Mucosa of rectum (tissue), 2 donors: ENCODE measurements at regions not wholly inside any gene's neighbourhood (a gene's known extent, or its start where the extent isn't known, plus 50 kb on each side); places are given as distances from the start of the nearest gene placed in this dataset.

Experiments used
- H3K27ac ChIP-seq, 2 donors: one replicate each; pipeline ENCODE4 v1.7.0; 2013; ENCODE audit warnings: inconsistent platforms in 2 of 2, low read depth in 2 of 2, low read length in 2 of 2
- H3K27me3 ChIP-seq, 2 donors: one replicate each; pipeline ENCODE4 v1.7.0; 2013; ENCODE audit warnings: low read length in 2 of 2; ENCODE audit not compliant: control insufficient read depth in 2 of 2, insufficient read depth in 2 of 2
- H3K36me3 ChIP-seq, 2 donors: one replicate each; pipeline ENCODE4 v1.7.0; 2013; ENCODE audit warnings: low read length in 2 of 2; ENCODE audit not compliant: control insufficient read depth in 2 of 2, insufficient read depth in 2 of 2
- H3K4me1 ChIP-seq, 2 donors: one replicate each; pipeline ENCODE4 v1.7.0; 2013; ENCODE audit warnings: low read length in 2 of 2, mild to moderate bottlenecking in 1 of 2; ENCODE audit not compliant: control insufficient read depth in 2 of 2, insufficient read depth in 2 of 2
- H3K4me3 ChIP-seq, 2 donors: one replicate each; pipeline ENCODE4 v1.7.0; 2013; ENCODE audit warnings: low read length in 2 of 2
- H3K9ac ChIP-seq, 2 donors: one replicate each; pipeline ENCODE4 v1.7.0; 2013; ENCODE audit warnings: low read length in 2 of 2, low read depth in 1 of 2, mild to moderate bottlenecking in 1 of 2
- H3K9me3 ChIP-seq, 2 donors: one replicate each; pipeline ENCODE4 v1.7.0; 2013; ENCODE audit warnings: low read length in 2 of 2; ENCODE audit not compliant: control insufficient read depth in 2 of 2
- donor health status: healthy.
- donor health status: Normal muscosa, but diverticular disease.

GRCh38 chr2:62576276-62576939 lies 70.4 kb upstream of the TMEM17 start:
- Histone ChIP-seq H3K4me3 (no peak overlapping the region), H3K36me3 (no peaks in the 10 kb centered on the region), H3K4me1 (peaks cover 0 to 6% of the 10 kb centered on the region in 2 donors), H3K27me3 (no peaks in the 10 kb centered on the region), H3K27ac (no peak overlapping the region), H3K9me3 (no peaks in the 10 kb centered on the region), H3K9ac (no peak overlapping the region)

GRCh38 chr2:62573936-62574335 lies 67.9 kb upstream of the TMEM17 start:
- Histone ChIP-seq H3K27ac (no peak overlapping the region), H3K9ac (no peak overlapping the region), H3K4me1 (peaks cover 10 to 22% of the 10 kb centered on the region in 2 donors), H3K9me3 (no peaks in the 10 kb centered on the region), H3K4me3 (no peak overlapping the region), H3K27me3 (peaks cover 0 to 4% of the 10 kb centered on the region in 2 donors), H3K36me3 (no peaks in the 10 kb centered on the region)

- Histone ChIP-seq H3K4me1 (peaks cover 10 to 16% of the 10 kb centered on the region in 2 donors), H3K4me3 (no peak overlapping the region), H3K36me3 (no peaks in the 10 kb centered on the region), H3K9ac (no peak overlapping the region), H3K9me3 (no peaks in the 10 kb centered on the region), H3K27me3 (peaks cover 0 to 4% of the 10 kb centered on the region in 2 donors), H3K27ac (no peak overlapping the region)
Measured at GRCh38 chr2:62573137-62573731, 67.2 kb upstream of the TMEM17 start.

GRCh38 chr2:62570861-62571698 lies 65.1 kb upstream of the TMEM17 start:
- Histone ChIP-seq H3K9ac (no peak overlapping the region), H3K4me1 (peaks cover 10 to 16% of the 10 kb centered on the region in 2 donors), H3K27me3 (peaks cover 0 to 4% of the 10 kb centered on the region in 2 donors), H3K9me3 (no peaks in the 10 kb centered on the region), H3K36me3 (no peaks in the 10 kb centered on the region), H3K4me3 (peak overlapping the region; percentile 51 to 62), H3K27ac (no peak overlapping the region)

- Histone ChIP-seq H3K4me1 (peaks cover 10 to 16% of the 10 kb centered on the region in 2 donors), H3K27ac (no peak overlapping the region), H3K9me3 (no peaks in the 10 kb centered on the region), H3K36me3 (no peaks in the 10 kb centered on the region), H3K4me3 (peak overlapping the region; percentile 51 to 62), H3K9ac (peak overlapping the region in 1 of 2 donors; percentile 11), H3K27me3 (peaks cover 0 to 4% of the 10 kb centered on the region in 2 donors)
Measured at GRCh38 chr2:62569907-62570841, 64.2 kb upstream of the TMEM17 start.

DNA sequence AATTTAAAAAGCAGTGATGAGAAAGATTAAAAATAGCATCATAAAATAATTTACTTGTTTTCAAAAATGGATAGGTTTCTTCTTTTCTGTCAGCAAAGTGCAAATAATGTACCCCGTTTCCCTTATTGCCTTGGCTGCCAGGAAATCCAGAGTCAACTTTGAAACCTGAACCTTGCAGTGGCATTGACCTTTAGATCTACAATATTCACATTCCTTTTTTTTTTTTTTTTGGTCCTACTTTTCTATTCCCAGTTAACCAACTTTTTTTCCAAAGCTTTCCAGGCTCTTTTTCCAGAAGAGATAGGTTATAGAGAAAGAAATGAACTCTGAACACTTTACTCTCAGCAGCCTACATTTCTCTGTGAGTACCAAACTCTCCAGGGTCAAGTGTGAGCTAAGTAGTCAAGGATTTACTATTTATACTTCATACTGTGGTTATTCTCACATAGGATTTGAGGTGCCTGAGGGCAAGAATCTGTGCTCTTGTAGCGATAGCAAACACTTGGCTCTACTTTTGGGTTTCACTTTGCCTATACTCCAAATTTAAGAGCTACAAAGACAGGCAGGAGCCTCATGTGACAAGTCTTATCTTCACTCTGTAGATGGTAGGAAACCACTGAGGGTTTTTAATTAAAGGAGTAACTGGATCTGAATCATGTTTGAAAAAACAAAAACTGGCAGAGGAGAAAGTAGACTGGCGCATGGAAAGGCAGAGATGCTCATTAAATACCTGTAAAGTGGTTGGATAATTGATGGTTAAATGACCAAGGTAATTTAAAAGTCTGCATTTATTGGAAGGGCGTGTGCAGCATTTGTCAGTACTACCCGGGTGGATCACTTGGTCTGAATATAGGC lies 63.2 kb upstream of the TMEM17 start:
- Histone ChIP-seq H3K4me1 (peaks cover 10 to 16% of the 10 kb centered on the region in 2 donors), H3K9me3 (no peaks in the 10 kb centered on the region), H3K4me3 (no peak overlapping the region), H3K9ac (no peak overlapping the region), H3K27me3 (peaks cover 0 to 4% of the 10 kb centered on the region in 2 donors), H3K27ac (no peak overlapping the region), H3K36me3 (no peaks in the 10 kb centered on the region)

DNA sequence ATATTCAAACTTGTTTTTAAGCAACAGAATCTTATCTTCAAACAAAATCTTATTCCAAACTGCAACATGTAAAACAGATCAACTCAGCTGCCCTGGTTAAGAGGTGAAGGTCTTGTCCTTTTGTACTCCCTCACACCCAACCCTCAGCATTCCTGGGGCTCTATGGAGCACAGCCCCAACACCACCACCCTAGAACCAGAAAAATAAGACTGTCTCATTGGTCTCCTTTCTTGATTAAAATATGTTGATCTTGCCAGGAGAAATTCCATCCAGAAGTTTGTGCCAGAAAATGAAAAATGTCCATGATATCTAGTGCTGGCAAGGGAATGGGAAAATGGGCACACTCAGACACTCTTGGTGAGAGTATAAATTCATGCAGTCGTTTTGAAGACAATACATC lies 62.1 kb upstream of the TMEM17 start:
- no peak overlapping the region for H3K4me3 ChIP-seq
- peaks cover 0 to 4% of the 10 kb centered on the region in 2 donors for H3K27me3 ChIP-seq
- no peaks in the 10 kb centered on the region for H3K9me3 ChIP-seq
- no peaks in the 10 kb centered on the region for H3K36me3 ChIP-seq
- H3K4me1 ChIP-seq = peaks cover 10 to 16% of the 10 kb centered on the region in 2 donors
- H3K27ac ChIP-seq = no peak overlapping the region
- no peak overlapping the region for H3K9ac ChIP-seq

DNA sequence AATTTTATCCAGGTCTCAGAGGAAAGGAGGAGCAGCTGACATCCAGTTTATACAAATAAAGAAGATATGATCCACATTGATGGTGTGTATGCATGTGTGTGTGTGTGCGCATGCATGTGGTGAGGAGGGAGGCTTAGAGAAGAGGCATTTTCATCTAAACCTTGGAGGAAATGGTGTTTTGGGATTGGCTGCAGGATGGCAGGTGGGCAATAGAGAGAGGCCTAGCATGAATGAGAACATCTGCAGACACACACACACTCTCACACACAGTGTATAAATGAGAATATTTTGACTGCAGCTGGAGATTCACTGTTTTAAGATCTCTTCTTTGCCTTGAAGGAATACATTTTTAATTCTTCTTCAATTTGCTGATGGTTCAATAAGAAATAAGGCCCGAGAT lies 61.7 kb upstream of the TMEM17 start:
- no peak overlapping the region for H3K27ac ChIP-seq

DNA sequence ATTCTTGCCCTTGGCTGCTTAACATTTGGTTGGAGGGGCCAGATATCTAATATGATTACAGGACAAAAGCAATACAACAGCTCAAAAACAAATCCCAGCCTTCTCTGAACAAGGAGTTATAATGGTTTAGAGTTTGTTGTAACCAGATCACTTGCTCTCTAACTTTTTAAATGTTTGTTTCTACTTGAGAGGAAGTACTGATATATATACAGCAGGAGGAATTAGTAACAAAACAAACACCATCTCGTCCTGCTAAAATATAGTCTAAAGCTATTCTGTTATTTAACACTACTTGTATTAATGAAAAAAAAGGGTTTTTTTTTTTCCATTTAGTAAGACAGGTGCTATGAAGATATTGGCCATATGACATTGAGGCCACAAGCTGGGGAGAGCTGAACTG lies 60.9 kb upstream of the TMEM17 start:
- Histone ChIP-seq H3K9me3 (no peaks in the 10 kb centered on the region), H3K4me3 (no peak overlapping the region), H3K9ac (no peak overlapping the region), H3K36me3 (no peaks in the 10 kb centered on the region), H3K4me1 (peaks cover 10 to 16% of the 10 kb centered on the region in 2 donors), H3K27ac (no peak overlapping the region), H3K27me3 (peaks cover 0 to 4% of the 10 kb centered on the region in 2 donors)

More for the DNA sequence above, 61.7 kb upstream of the TMEM17 start:
- H3K36me3 ChIP-seq = no peaks in the 10 kb centered on the region
- H3K9me3 ChIP-seq = no peaks in the 10 kb centered on the region
- H3K4me3 ChIP-seq = no peak overlapping the region
- H3K27me3 ChIP-seq = peaks cover 0 to 4% of the 10 kb centered on the region in 2 donors
- H3K4me1 ChIP-seq = peaks cover 10 to 16% of the 10 kb centered on the region in 2 donors
- H3K9ac ChIP-seq = no peak overlapping the region
